ENCODE measurements at regions not wholly inside any gene's neighbourhood (a gene's known extent, or its start where the extent isn't known, plus 50 kb on each side); places are given as distances from the start of the nearest gene placed in this dataset. TPM values are rescaled to one million over a fixed set of nuclear protein-coding genes. Genes with fewer than 3 reads are reported as not detected.

GRCh38 chr12:110993434-110993833 is 73.1 kb upstream of the MYL2 start:
- no peak for ATAC-seq (ENCODE audit: low FRiP score)
- DNase-seq (ENCODE audit: low spot score) = no peak
- TF ChIP-seq CTCF (IDR thresholded peaks at IDR 0.05) = no peak

DNA sequence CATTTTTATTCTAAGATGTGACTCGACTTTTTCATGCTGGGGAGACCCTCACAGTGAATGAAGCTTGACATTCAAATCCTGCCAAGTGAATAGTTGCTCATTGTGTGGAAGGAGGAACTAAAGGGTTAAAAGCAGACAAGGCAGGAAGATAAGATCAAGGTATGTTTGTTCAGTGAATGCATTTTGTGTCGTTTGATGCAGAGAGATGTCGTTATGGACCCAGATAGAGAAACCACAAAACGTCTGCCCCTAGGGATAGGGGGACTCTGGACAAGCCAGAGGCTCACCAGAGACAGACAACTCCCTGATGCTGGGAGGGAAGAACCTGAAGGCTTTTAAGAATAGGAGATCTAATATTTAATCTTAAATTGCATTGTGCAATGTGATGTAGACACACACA is 72.5 kb upstream of the MYL2 start:
- no peak for TF ChIP-seq CTCF (IDR thresholded peaks at IDR 0.05)
- ATAC-seq (ENCODE audit: low FRiP score) (no peak), DNase-seq (ENCODE audit: low spot score) (no peak)

DNA sequence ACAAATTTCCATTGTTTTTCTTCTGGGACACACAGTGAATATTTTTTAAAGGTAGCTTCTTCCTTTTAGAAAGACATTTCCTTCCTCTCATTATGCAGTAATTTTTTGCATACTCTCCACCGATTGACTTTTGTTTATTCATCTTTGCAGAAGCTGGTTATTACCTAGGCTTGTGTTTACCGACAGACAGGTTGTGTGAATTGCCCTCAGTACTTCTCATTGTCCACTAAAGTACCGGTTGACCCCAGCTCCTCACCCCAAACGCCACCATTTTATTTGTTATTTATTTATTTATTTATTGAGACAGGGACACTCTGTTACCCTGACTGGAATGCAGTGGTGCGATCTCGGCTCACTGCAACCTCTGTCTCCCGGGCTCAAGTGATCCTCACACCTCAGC is 63.4 kb upstream of the MYL2 start:
- DNase-seq (ENCODE audit: low spot score) = no peak
- TF ChIP-seq CTCF (IDR thresholded peaks at IDR 0.05) = no peak
- ATAC-seq (ENCODE audit: low FRiP score) = no peak

DNA sequence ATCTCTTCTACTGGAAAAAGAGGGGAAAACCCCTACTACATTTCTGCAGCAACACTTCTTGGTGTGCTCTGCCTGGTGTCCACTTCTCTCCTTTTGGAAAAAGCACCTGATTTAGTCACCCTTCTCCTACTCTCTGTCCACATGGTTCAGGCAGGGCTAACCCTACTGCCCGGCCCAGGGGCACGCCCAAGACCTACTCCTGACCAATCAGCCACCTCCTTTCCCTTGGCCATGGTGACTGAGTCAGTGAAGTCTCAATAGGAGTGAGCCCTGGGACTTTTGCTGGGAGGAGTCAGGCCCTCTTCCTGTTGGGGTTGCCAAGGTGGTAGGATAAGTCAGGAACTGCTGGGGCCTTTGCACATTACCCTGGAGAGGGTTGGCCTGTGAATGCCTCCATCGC is 52.5 kb upstream of the MYL2 start:
- ATAC-seq (ENCODE audit: low FRiP score) (no peak), DNase-seq (ENCODE audit: low spot score) (no peak)
- no peak for TF ChIP-seq CTCF (IDR thresholded peaks at IDR 0.05)

DNA sequence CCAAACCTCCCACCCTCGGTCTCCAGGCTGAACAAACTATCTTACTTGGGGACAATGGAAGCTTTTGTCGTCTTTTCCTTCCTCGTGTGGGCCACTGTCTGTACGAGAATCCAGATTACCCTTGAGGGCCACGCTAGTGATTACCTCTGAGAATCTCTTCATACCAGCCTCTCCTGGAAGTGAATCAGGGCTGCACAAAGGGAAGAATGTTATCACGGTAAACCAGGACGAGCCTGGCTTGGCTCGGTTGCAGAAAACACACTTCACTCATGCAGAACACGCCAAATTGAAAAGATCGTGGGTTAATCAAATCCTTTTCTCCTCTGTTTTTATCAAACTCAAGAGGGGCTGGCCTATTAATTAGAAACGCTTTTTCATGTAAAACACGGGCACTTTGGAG is 51.6 kb upstream of the MYL2 start:
- DNase-seq (ENCODE audit: low spot score) (no peak), ATAC-seq (ENCODE audit: low FRiP score) (no peak)
- no peak for TF ChIP-seq CTCF (IDR thresholded peaks at IDR 0.05)

DNA sequence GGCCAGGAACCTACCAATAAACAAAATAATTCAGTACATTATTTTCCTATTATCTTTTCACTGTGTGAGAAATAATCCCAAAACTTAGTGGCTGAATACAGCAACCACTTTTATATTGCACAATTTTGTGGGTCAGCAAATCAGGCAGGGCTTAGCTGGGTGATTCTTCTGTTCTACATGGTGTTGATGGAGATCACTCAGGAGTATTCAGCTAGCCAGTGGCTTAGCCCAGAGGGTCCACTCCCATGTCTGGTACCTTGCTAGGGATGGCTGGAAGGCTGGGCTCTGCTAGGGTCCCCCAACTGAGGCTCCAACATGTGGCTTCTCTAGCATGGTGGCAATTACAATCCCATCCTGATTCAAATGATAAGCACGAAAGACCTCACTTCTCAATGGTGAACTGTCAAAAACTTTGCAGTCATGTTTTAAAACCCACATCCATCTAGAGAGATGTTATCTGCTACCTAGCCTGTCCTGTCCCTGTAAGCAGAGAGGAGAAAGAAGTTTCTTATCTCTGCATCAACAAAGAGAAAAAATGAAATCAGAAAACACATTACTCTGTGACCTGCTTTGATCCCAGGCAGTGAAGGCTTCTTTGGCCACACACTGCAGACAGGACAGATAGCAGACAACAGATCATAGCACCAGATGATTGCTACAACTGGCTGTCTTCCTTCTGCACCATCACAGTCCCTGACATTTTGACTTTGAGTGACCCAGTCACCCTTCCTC is 51.0 kb upstream of the MYL2 start:
- no peak for TF ChIP-seq CTCF (IDR thresholded peaks at IDR 0.05)
- no peak for DNase-seq (ENCODE audit: low spot score)
- ATAC-seq (ENCODE audit: low FRiP score) = no peak

Small RNA genes in the stretch of these regions (small RNA-seq; reads per million reads assigned to genes)
- gene MIR6760 = not detected

Measured in omental fat pad (tissue), 3 donors.